OCI-M1 (cell line): ENCODE measurements at regions not wholly inside any gene's neighbourhood (a gene's known extent, or its start where the extent isn't known, plus 50 kb on each side); places are given as distances from the start of the nearest gene placed in this dataset.

Experiments used
- DNase-seq: peaks from one replicate; lab custom pipeline; 2025; lab: John Stamatoyannopoulos, UW

DNA sequence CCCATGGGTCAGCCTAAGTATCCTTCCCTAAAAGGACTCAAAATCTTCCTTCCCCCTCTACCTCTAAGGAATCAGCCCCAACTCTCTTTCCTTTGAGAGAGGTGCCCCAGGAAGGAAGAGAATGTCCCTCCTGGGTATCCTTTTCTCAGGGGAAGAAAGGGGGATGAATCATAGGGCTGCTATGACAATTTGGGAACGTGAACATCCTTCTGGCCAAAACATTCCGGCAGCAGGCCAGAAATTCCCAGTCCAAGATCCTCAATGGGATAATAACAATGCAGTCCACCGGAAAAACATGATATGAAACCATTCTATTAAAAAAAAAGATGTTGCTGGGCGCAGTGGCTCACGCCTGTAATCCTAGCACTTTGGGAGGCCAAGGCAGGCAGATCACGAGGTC, 50.8 kb upstream of the CACNA2D3 start:
- no peak for DNase-seq

- DNase-seq: no peak
These were observed 52.4 kb upstream of the CACNA2D3 start for GRCh38 chr3:54069961-54070360.

GRCh38 chr3:54067055-54067698, 55.2 kb upstream of the CACNA2D3 start:
- no peak for DNase-seq

DNA sequence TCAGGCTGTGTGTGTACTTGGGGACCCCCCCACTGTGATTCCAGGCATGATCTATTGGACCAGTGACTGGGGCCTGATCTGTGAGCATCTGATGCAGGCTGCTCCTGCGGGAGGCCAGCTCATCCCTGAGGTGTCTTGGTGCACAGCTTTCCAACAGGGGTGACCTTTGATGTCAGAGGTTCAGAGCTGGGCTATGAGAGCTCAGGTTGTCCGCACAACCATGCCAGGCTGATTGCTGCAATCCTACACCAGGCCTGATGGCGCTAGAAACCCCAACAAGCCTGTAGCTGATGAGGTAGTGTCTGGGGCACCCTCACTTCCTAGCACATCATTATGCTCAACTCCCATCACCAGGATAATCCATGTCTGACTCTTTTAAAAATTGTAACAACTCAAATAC, 56.1 kb upstream of the CACNA2D3 start:
- no peak for DNase-seq

DNA sequence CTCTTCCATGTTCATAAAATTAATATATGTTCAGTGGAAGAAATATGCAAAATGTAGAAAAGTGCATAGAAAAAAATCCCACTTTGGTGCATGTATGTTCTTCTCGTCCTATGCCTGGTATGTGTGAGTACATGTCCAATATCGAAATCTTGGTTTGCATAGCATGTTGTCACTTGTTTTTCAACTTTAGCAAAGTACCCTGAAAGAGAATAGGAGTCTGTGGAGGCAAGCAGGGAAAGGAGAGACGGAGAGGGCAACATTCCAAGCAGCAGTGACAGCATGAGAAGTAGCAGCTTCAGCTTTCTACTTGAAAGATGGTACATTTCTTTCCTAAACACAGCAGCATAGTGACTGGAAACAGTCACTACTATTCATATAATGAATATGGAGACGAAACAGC, 56.8 kb upstream of the CACNA2D3 start:
- DNase-seq: no peak

DNA sequence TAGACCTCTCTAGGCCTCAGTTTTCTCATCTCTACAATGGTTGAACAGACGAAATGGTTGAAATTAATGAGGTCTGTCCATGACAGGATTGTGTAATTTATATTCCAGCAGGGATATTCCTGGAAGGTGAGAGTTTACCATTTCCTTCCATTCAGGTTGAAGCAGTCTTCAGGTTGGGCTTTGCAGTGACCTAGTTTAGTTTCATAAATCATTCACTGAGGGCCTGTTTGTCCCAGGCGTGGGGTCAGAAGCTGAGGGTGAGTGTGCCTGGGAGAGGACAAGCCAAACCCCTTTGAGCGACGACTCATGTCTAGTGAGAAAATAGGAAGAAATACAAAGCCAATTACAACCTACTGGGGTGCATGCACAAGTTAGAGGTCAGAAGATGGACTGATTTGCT, 57.2 kb upstream of the CACNA2D3 start:
- DNase-seq: no peak

DNA sequence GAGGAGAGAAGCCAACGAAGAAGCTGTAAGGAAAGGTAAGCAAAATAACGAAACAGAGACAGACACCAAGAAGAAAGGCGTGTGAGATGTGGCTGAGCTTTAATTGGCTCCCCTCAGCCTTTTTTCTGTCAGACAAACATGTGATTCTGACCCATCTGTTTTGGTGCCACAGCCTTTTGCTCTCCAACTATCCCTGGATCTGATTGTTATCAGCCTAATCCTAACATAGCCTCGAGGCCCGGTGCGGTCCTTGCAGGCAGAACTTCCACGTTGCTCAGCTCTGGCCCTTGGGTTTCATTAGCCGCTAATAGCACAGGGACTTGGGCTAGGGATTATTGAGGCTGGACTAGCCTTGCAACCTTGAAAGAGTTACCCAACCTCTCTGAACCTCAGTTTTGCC, 57.9 kb upstream of the CACNA2D3 start:
- DNase-seq: no peak

GRCh38 chr3:54062546-54062945, 59.8 kb upstream of the CACNA2D3 start:
- DNase-seq: no peak

- DNase-seq: no peak
These were observed 65.8 kb upstream of the CACNA2D3 start for GRCh38 chr3:54056521-54056920.

DNA sequence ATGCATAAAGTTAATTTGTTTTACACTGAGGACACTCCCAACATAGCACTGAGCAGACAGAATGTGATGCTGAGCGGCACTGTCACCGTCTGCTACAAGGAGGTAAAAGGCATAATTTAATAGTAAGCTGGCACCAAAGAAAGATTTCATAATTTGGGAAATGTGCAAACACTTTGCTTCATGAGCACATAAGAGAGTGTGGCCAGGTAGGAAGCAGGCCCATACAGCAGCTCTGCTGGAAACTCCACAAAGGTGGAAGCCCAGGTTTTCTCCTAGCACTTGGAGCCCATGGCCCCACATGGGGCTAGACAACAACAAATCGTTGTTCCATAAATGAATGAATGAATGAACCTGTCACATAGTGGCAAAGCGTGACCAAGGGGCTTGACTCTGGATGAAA, 68.5 kb upstream of the CACNA2D3 start:
- no peak for DNase-seq

DNA sequence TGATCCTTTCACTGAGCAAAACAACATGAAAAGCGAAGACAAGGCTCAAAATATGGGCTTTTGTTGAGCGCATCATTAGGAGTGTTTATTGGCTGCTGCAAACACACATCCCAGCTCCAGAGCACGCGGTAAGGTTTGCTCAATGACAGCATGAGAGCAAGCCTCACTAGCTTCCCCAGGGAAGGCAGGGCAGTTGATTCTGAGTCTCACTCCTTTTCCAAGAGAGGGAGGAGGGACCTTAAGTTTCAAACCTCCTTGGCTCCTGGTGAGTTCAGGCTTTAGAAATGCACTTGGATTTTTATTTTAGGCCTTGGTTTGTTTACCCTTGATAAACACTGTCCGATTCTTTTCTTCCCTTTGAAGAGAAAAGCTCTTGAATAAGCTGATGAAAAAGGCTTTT, 69.1 kb upstream of the CACNA2D3 start:
- no peak for DNase-seq

- DNase-seq: no peak
These were observed 74.8 kb upstream of the CACNA2D3 start for GRCh38 chr3:54047568-54047967.

DNA sequence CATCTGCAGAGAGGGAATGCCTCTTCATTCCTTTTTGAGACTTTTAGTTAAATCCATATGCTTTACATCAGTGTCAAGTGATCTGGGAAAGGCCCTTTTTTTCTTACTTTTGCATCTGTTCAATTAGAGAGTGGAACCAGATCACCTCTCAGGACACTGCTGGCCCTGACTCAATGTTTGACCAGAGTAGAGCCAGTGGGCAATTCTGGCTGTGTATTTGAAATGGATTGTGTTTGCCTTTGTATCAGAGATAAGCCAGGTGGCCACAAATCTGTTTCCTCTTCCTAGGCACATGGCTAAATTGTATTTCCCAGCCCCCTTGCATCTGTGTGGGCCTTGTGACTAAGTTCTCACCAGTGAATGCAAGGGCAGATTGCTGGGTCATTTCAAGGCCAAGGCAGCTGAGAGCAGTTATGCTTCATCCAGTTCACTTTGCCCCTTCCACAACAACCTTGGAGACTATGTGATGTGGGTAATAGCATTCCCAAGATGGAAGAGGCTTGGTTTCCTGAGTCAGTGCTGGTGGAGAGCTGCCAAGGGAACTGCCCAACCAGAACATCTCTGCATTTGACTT, 75.6 kb upstream of the CACNA2D3 start:
- DNase-seq: peak; percentile 14

DNA sequence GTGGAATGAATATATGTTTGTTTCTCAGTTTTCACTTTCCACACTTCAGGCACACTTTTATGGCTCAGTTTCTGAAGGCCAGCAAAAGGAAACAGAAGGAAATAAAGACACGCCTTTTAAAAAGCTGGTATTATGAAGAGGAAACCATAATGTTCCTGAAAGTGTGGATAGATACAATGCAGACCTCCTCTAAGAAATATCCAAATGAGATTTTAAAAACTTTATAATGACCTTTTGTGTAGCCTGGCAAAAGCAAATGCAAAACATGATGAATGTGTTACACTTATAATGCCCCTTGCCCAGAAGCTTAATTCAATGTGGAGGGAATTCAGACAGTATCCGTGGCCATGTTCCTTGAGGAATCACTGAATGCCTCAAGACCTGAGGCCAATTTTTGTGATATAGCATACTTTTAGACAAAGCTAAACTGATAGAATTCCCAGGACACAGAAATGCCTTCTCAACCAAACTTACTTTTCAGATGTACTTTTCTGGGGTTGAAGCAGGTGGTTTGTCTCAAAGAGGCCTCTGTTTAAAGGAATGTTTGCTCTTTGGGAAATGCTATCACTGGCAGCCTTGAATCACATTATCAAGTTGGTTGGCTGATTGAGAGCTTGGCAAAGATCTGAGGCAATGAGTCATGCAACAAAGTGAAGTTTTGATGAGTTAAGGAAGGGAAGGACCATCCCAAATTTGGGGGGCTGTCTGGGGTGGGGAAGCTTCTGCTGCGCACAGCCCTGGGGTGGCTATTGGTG, 77.1 kb upstream of the CACNA2D3 start:
- no peak for DNase-seq

- DNase-seq: no peak
These were observed 80.0 kb upstream of the CACNA2D3 start for GRCh38 chr3:54042259-54042823.

- DNase-seq: no peak
These were observed 81.9 kb upstream of the CACNA2D3 start for GRCh38 chr3:54040476-54040875.

- DNase-seq: no peak
These were observed 84.0 kb upstream of the CACNA2D3 start for GRCh38 chr3:54038391-54038790.

DNA sequence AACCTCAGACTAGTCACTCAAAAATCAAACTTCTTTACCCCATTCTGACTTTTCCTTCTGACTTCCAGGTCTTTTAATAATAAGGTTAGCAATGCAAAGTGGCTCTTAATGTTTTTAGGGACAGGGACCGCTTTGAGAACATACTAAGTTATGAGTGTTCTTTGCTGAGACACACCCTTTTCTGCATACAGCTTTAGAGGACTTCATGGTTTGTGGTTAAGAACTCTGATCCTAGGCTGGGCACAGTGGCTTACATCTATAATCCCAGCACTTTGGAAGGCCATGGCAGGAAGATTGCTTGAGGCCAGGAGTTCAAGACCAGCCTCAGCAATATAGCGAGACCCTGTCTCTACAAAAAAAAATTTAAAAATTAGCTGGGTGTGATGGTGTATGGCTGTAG, 85.8 kb upstream of the CACNA2D3 start:
- DNase-seq: no peak

DNA sequence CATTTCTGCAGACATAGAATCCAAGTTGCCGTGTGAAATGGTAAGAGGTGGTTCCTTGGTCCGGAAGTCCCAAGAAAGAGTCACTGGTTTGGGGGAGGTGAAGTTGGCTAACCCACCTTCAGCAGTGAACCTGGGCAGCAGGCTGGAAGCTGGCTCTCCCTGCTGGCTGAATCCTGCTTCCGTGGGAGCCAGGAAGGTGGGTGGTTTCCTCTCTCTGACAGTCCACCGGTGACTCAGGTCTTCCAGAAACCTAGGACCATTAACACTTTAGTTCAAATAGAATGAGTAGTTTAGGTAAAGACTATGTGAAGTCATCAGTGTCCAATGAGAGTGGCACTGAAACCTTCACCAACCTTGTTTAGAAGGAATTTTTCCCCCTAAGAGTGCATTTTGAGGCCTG, 87.4 kb upstream of the CACNA2D3 start:
- no peak for DNase-seq

DNA sequence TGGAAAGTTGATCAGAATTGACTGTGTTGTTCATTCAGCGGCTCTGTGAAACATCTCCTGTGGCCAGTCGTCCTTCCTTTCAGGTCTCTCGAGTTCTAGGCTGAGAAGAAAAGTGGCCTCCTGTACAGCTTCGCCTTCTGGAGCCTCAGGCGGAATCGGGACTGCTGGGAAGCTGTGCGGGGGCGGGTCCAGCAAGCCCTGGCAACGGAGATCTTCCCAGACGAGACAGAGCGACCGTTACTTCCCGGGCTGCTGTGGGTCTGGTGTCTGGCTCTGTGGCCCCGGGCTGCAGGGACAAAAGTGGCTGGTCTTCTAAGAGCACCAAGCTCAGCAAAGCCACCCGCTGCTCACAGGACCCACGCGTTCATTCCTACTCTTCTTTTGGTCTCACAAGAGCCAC, 88.6 kb upstream of the CACNA2D3 start:
- no peak for DNase-seq

GRCh38 chr3:54032598-54032997, 89.8 kb upstream of the CACNA2D3 start:
- DNase-seq: no peak

DNA sequence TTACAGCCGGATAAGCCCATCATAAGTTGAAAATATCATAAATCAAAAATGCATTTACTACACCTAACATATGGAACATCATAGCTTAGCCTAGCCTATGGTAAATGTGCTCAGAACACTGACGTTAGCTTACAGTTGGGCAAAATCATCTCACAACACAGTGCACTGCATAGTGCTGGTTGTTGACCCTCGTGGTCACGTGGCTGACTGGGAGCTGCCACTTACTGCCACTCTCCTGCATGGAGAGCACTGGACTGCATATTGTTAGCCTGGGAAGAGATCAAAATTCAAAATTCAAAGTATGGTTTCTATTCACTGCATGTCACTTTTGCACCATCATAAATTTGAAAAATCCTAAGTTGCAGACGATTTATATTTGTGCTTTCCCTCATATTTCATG, 94.0 kb upstream of the CACNA2D3 start:
- DNase-seq: no peak

DNA sequence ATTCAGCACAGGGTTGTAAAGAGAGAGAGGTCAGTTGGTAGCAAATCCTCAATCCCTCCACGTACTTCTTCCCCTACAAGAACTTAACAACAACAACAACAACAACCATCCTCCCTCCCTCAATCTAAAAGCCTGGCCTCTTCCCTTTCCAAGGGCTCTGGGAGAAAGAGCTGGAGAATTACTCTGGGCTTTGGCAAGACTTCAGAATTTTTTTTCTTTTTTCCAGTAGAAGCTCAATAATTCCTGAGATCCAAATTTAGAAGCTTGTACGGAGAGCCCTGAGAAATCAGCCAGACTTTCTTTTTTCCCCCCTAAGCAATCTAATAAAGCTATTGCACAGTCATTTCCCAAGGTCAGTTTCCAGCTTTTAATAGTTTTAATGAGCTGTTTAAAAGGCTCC, 95.8 kb upstream of the CACNA2D3 start:
- no peak for DNase-seq
